Ovary (tissue), 3 donors: ENCODE measurements at regions not wholly inside any gene's neighbourhood (a gene's known extent, or its start where the extent isn't known, plus 50 kb on each side); places are given as distances from the start of the nearest gene placed in this dataset.

ENCODE experiments used
- POLR2A ChIP-seq: fragments of 450-650 bp; IDR thresholded peaks from one replicate; pipeline ENCODE4 v1.6.1; 2017; ENCODE audit warnings: antibody characterized with exemption, mild to moderate bottlenecking, moderate library complexity
- TF ChIP-seq, protein P1 (sequence below), 3 donors: fragments of 450-650 bp in 2 of 3; fragments of 200-600 bp in 1 of 3; IDR thresholded peaks; one replicate each; pipeline versions ENCODE4 v1.5.1 to v1.8.0; 2016 to 2022; ENCODE audit warnings: antibody characterized with exemption in 3 of 3, mild to moderate bottlenecking in 1 of 3
- donor health status: DM: no; HTN: no; CAD: no.

DNA sequence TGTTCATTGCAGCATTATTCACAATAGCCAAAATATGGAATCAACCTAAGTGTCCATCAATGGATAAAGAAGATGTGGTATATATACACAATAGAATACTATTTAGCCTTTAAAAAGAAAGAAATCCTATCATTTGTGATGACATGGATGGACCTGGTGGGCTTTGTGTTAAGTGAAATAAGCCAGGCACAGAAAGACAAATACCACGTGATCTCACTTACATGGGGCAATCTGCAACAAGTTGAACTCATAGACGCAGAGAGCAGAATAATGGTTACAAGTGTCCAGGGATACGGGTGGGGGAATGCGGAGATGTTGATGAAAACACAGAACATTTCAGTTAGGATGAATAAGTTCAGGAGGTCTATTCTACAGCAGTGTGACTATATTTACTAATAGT is 66.4 kb upstream of the ALDH1B1 start:
- TF ChIP-seq, protein P1, sequence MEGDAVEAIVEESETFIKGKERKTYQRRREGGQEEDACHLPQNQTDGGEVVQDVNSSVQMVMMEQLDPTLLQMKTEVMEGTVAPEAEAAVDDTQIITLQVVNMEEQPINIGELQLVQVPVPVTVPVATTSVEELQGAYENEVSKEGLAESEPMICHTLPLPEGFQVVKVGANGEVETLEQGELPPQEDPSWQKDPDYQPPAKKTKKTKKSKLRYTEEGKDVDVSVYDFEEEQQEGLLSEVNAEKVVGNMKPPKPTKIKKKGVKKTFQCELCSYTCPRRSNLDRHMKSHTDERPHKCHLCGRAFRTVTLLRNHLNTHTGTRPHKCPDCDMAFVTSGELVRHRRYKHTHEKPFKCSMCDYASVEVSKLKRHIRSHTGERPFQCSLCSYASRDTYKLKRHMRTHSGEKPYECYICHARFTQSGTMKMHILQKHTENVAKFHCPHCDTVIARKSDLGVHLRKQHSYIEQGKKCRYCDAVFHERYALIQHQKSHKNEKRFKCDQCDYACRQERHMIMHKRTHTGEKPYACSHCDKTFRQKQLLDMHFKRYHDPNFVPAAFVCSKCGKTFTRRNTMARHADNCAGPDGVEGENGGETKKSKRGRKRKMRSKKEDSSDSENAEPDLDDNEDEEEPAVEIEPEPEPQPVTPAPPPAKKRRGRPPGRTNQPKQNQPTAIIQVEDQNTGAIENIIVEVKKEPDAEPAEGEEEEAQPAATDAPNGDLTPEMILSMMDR (IDR thresholded peaks at IDR 0.05) = no peak
- TF ChIP-seq POLR2A = no peak
